Activated T-helper 9 cell treated with anti-CD3 and anti-CD28 coated beads, Interleukin-2, amount 50 U/mL, for 16 hours (primary cell): ENCODE measurements at regions not wholly inside any gene's neighbourhood (a gene's known extent, or its start where the extent isn't known, plus 50 kb on each side); places are given as distances from the start of the nearest gene placed in this dataset.

ENCODE experiments used
- DNase-seq: peaks from one replicate; pipeline ENCODE4 v3.0.0-alpha.2; 2020; ENCODE audit warnings: low read depth

GRCh38 chr2:120898961-120899750 is 163.5 kb downstream of the GLI2 start:
- DNase-seq, result no peak

- DNase-seq, result no peak
Observed at GRCh38 chr2:120899771-120900170, 164.1 kb downstream of the GLI2 start.

GRCh38 chr2:120901201-120901600 is 165.5 kb downstream of the GLI2 start:
- DNase-seq, result no peak

- DNase-seq, result no peak
Observed at GRCh38 chr2:120902592-120902991, 166.9 kb downstream of the GLI2 start.

- DNase-seq, result no peak
Observed at GRCh38 chr2:120904379-120904778, 168.7 kb downstream of the GLI2 start.

GRCh38 chr2:120904830-120905234 is 169.2 kb downstream of the GLI2 start:
- DNase-seq, result no peak

- DNase-seq, result no peak
Observed at GRCh38 chr2:120905298-120905697, 169.6 kb downstream of the GLI2 start.

GRCh38 chr2:120905824-120906571 is 170.3 kb downstream of the GLI2 start:
- DNase-seq, result no peak

GRCh38 chr2:120906914-120907313 is 171.2 kb downstream of the GLI2 start:
- no peak for DNase-seq

- DNase-seq, result no peak
Observed at GRCh38 chr2:120907822-120908221, 172.2 kb downstream of the GLI2 start.

GRCh38 chr2:120908314-120908975 is 172.8 kb downstream of the GLI2 start:
- DNase-seq, result no peak

GRCh38 chr2:120909102-120909501 is 173.4 kb downstream of the GLI2 start:
- DNase-seq, result no peak

GRCh38 chr2:120910164-120910563 is 174.5 kb downstream of the GLI2 start:
- DNase-seq, result no peak

- no peak for DNase-seq
Observed at GRCh38 chr2:120910956-120911951, 175.6 kb downstream of the GLI2 start.

- no peak for DNase-seq
Observed at GRCh38 chr2:120912101-120912985, 176.7 kb downstream of the GLI2 start.

- DNase-seq, result no peak
Observed at GRCh38 chr2:120913972-120914838, 178.5 kb downstream of the GLI2 start.

- DNase-seq, result no peak
Observed at GRCh38 chr2:120914839-120915521, 179.3 kb downstream of the GLI2 start.

GRCh38 chr2:120915670-120916069 is 180.0 kb downstream of the GLI2 start:
- DNase-seq, result no peak

GRCh38 chr2:120916446-120916845 is 180.8 kb downstream of the GLI2 start:
- DNase-seq, result no peak
